Trophoblast cell (in vitro differentiated cells and primary cell): ENCODE measurements at regions not wholly inside any gene's neighbourhood (a gene's known extent, or its start where the extent isn't known, plus 50 kb on each side); places are given as distances from the start of the nearest gene placed in this dataset.
A peak's percentile ranks its signal among the peaks of the same experiment; 100 is the strongest.

Experiments
- DNase-seq, 2 donors: peaks; one replicate each; pipeline ENCODE4 v3.0.0-alpha.2; 2016
- H2AFZ ChIP-seq: 2 replicates; pipeline ENCODE4 v1.6.1; 2013; ENCODE audit warnings: low read length, moderate library complexity, mild to moderate bottlenecking; ENCODE audit not compliant: insufficient read depth, poor library complexity
- H2AK5ac ChIP-seq: 2 replicates; pipeline ENCODE4 v1.6.1; 2013; ENCODE audit warnings: mild to moderate bottlenecking, low read length
- H2BK120ac ChIP-seq: 2 replicates; pipeline ENCODE4 v1.6.1; 2013; ENCODE audit warnings: low read length, mild to moderate bottlenecking, moderate library complexity; ENCODE audit not compliant: insufficient read depth, poor library complexity
- H2BK12ac ChIP-seq: 2 replicates; pipeline ENCODE4 v1.6.1; 2013; ENCODE audit warnings: mild to moderate bottlenecking, low read length, moderate library complexity
- H2BK5ac ChIP-seq: 2 replicates; pipeline ENCODE4 v1.6.1; 2013; ENCODE audit warnings: low read length, low read depth, moderate library complexity, mild to moderate bottlenecking; ENCODE audit not compliant: poor library complexity
- H3K14ac ChIP-seq: 2 replicates; pipeline ENCODE4 v1.6.1; 2013; ENCODE audit warnings: mild to moderate bottlenecking, low read length
- H3K18ac ChIP-seq: 2 replicates; pipeline ENCODE4 v1.6.1; 2013; ENCODE audit warnings: mild to moderate bottlenecking, low read length
- H3K23ac ChIP-seq: 2 replicates; pipeline ENCODE4 v1.6.1; 2013; ENCODE audit warnings: low read length
- H3K27ac ChIP-seq: 2 replicates; pipeline ENCODE4 v1.5.1; 2013; ENCODE audit warnings: low read depth, mild to moderate bottlenecking, inconsistent platforms, low read length, moderate library complexity
- H3K27me3 ChIP-seq: 2 replicates; pipeline ENCODE4 v1.6.1; 2013; ENCODE audit warnings: inconsistent platforms, mild to moderate bottlenecking, low read length, moderate library complexity; ENCODE audit not compliant: insufficient read depth
- H3K36me3 ChIP-seq, 2 experiments: 1 replicate in 1 of 2; 2 replicates in 1 of 2; pipeline ENCODE4 v1.6.1; 2013; ENCODE audit warnings: low read length in 2 of 2, mild to moderate bottlenecking in 2 of 2, moderate library complexity in 1 of 2; ENCODE audit not compliant: insufficient read depth in 2 of 2, control insufficient read depth in 1 of 2
- H3K4ac ChIP-seq: 2 replicates; pipeline ENCODE4 v1.6.1; 2013; ENCODE audit warnings: low read depth, mild to moderate bottlenecking, low read length, moderate library complexity
- H3K4me1 ChIP-seq, 2 experiments: 1 replicate in 1 of 2; 2 replicates in 1 of 2; pipeline ENCODE4 v1.6.1; 2013; ENCODE audit warnings: low read length in 2 of 2, mild to moderate bottlenecking in 2 of 2, moderate library complexity in 1 of 2; ENCODE audit not compliant: insufficient read depth in 2 of 2, control insufficient read depth in 1 of 2
- H3K4me2 ChIP-seq: 2 replicates; pipeline ENCODE4 v1.6.1; 2013; ENCODE audit warnings: inconsistent platforms, mild to moderate bottlenecking, low read length, moderate library complexity
- H3K4me3 ChIP-seq: 2 replicates; pipeline ENCODE4 v1.5.1; 2013; ENCODE audit warnings: mild to moderate bottlenecking, low read depth, low read length, inconsistent platforms
- H3K79me1 ChIP-seq: one replicate; pipeline ENCODE4 v1.6.1; 2013; ENCODE audit warnings: low read length
- H3K79me2 ChIP-seq: 2 replicates; pipeline ENCODE4 v1.6.1; 2013; ENCODE audit warnings: low read length, mild to moderate bottlenecking; ENCODE audit not compliant: control insufficient read depth, insufficient read depth, poor library complexity
- H3K9ac ChIP-seq: 2 replicates; pipeline ENCODE4 v1.6.1; 2013; ENCODE audit warnings: mild to moderate bottlenecking, low read length
- H3K9me3 ChIP-seq: 2 replicates; pipeline ENCODE4 v1.6.1; 2013; ENCODE audit warnings: low read depth, mild to moderate bottlenecking, control low read depth, inconsistent platforms, low read length; ENCODE audit not compliant: insufficient read depth
- H4K12ac ChIP-seq: 2 replicates; pipeline ENCODE4 v1.6.1; 2013; ENCODE audit warnings: low read depth, mild to moderate bottlenecking, low read length, moderate library complexity
- H4K8ac ChIP-seq: 2 replicates; pipeline ENCODE4 v1.6.1; 2013; ENCODE audit warnings: low read depth, mild to moderate bottlenecking, low read length, moderate library complexity
- H4K91ac ChIP-seq: one replicate; pipeline ENCODE4 v1.6.1; 2013; ENCODE audit warnings: low read depth, mild to moderate bottlenecking, low read length, moderate library complexity
- WGBS: extraction: QIAGEN DNeasy Blood & Tissue Kit; methylation state at CpG from one replicate; pipeline ENCODE4 v1.1.7; 2013; ENCODE audit warnings: missing lambda C conversion rate; ENCODE audit not compliant: insufficient read length, insufficient coverage; ENCODE audit errors: extremely low coverage; 5-methylcytosine and 5-hydroxymethylcytosine counted together

DNA sequence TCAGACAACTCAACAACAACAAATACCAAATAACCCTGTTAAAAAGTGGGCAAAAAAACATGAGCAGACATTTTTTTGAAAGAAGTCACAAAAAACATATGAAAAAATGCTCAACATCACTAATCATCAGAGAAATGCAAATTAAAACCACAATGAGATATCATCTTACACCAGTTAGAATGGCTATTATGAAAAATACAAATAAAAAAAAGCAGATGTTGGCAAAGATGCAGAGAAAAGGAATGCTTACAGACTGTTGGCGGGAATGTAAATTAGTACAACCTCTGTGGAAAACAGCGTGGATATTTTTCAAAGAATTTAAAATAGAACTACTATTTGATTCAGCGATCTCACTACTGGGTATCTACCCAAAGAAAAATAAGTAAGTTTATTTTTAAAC, 114.0 kb downstream of the SLC38A4 start:
- DNase-seq = no peak
- no peak overlapping the region for H3K18ac ChIP-seq
- H3K27me3 ChIP-seq = no peaks in the 10 kb centered on the region
- H3K23ac ChIP-seq = no peak overlapping the region
- no peak overlapping the region for H3K14ac ChIP-seq
- H3K9me3 ChIP-seq = no peaks in the 10 kb centered on the region
- no peak overlapping the region for H2BK120ac ChIP-seq
- no peak overlapping the region for H3K27ac ChIP-seq
- H3K79me1 ChIP-seq = no peaks in the 10 kb centered on the region
- H3K36me3 ChIP-seq = no peaks in the 10 kb centered on the region
- no peak overlapping the region for H2BK5ac ChIP-seq
- no peak overlapping the region for H2BK12ac ChIP-seq
- H3K4ac ChIP-seq = no peak overlapping the region
- H3K4me3 ChIP-seq = no peak overlapping the region
- no CpG with 5 or more reads among the region's 3 CpGs for WGBS
- no peak overlapping the region for H3K9ac ChIP-seq
- H2AK5ac ChIP-seq = no peak overlapping the region
- H4K12ac ChIP-seq = no peak overlapping the region
- no peak overlapping the region for H4K91ac ChIP-seq
- H3K4me2 ChIP-seq = no peak overlapping the region
- H2AFZ ChIP-seq = no peak overlapping the region
- no peaks in the 10 kb centered on the region for H3K4me1 ChIP-seq
- H4K8ac ChIP-seq = no peak overlapping the region
- no peaks in the 10 kb centered on the region for H3K79me2 ChIP-seq

DNA sequence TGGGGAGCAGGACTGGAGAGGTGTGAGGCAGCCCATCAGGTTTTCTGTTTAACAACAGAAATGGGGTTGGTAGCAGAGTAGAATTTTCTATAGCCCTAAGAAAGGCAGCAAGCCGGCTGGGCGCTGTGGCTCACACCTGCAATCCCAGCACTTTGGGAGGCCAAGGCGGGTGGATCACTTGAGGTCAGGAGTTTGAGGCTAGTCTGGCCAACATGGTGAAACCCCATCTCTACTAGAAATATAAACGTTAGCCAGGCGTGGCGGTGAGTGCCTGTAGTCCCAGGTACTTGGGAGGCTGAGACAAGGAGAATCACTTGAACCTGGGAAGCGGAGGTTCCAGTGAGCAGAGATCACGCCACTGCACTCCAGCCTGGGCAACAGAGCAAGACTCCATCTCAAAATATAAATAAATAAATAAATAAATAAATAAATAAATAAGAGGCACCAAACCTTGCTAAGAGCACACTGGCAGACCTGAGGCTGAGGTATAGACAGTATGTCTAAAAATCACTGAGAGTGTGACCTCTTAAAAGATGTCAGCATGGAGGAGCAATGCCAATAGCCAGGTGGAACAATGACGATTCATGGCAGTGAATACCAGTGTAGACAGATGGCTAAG, 115.6 kb downstream of the SLC38A4 start:
- Histone ChIP-seq H4K8ac (no peak overlapping the region), H2AK5ac (no peak overlapping the region), H3K27ac (no peak overlapping the region), H3K14ac (no peak overlapping the region), H3K9me3 (no peaks in the 10 kb centered on the region), H3K79me1 (no peaks in the 10 kb centered on the region), H2BK12ac (no peak overlapping the region), H3K79me2 (no peaks in the 10 kb centered on the region), H3K23ac (no peak overlapping the region), H3K9ac (no peak overlapping the region), H3K4me2 (no peak overlapping the region), H2BK120ac (no peak overlapping the region), H3K4ac (no peak overlapping the region), H2BK5ac (no peak overlapping the region), H2AFZ (no peak overlapping the region), H3K36me3 (no peaks in the 10 kb centered on the region), H3K4me3 (no peak overlapping the region), H3K18ac (no peak overlapping the region), H3K27me3 (no peaks in the 10 kb centered on the region), H4K91ac (no peak overlapping the region), H3K4me1 (no peaks in the 10 kb centered on the region), H4K12ac (no peak overlapping the region)
- no peak for DNase-seq
- WGBS = no CpG with 5 or more reads among the region's 9 CpGs

DNA sequence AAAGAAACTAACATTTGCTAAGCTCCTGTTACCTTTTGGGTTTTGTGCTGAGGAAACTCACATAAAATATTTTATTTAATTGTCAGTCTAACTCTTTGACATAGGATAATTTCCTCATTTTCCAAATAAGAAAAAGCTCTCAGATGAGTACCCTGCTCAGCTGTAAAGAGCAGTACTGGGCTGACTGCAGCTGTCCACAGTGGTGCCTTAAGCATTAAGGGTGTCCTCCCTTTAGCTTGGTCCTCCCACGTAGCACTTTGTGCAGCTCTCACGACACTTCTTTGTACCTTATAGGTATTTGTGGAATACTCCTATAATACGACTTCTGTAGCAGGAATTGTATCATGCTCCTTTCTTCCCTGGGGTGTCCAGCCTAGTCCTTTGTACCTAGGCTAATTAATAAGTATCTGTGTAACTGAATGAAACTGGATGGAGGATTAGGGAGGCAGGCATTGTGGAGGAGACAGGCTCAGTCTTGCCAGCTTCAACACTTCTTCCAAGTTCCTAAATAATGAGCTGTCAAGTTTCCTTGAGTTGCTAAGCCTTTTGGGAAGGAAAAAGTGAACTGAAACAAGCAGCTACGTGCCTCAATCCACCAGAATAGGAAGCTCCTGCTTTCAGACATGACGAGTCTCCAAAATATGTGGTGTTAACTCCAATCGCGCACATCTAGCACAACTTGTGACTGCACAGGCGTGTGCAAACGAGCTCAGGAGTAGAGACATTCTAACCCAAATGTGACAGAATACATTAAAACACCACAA, 123.0 kb downstream of the SLC38A4 start:
- Histone ChIP-seq H3K4ac (no peak overlapping the region), H3K36me3 (no peaks in the 10 kb centered on the region), H3K27ac (peak overlapping the region; percentile 37), H3K14ac (no peak overlapping the region), H2AK5ac (no peak overlapping the region), H3K4me2 (no peak overlapping the region), H3K4me3 (no peak overlapping the region), H3K79me2 (no peaks in the 10 kb centered on the region), H3K9ac (no peak overlapping the region), H4K91ac (peak overlapping the region; percentile 68), H2AFZ (no peak overlapping the region), H3K4me1 (peaks cover 0 to 8% of the 10 kb centered on the region in 2 experiments), H2BK120ac (peak overlapping the region; percentile 27), H3K9me3 (peaks cover 1% of the 10 kb centered on the region), H3K23ac (no peak overlapping the region), H2BK5ac (no peak overlapping the region), H3K79me1 (peaks cover 1% of the 10 kb centered on the region), H4K8ac (no peak overlapping the region), H4K12ac (no peak overlapping the region), H2BK12ac (peak overlapping the region; percentile 44), H3K27me3 (no peaks in the 10 kb centered on the region), H3K18ac (no peak overlapping the region)
- no CpG with 5 or more reads among the region's 9 CpGs for WGBS
- peak; percentile 27 to 49 for DNase-seq

DNA sequence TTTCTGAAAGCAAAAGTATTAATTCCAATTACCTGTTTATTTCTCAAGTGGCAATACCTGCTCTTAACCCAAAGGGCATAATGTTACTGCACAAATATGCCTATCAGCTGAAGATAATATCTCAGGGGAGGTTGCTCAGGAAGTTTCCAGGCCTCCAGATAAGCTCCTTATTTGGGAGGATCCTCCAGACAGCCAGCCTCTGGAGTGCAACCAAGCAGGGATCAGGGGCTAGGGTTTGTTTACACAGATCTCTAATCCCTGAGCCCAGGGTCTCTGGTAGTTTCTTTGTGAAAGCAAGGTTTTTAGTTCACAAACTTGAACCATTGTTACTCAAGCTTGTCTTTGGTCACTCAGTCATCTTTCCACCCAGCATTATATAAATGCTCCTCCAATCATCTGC, 124.4 kb downstream of the SLC38A4 start:
- Histone ChIP-seq H2AFZ (no peak overlapping the region), H3K4me2 (no peak overlapping the region), H3K4ac (no peak overlapping the region), H3K14ac (no peak overlapping the region), H4K8ac (no peak overlapping the region), H4K91ac (no peak overlapping the region), H3K23ac (no peak overlapping the region), H2BK12ac (no peak overlapping the region), H2AK5ac (no peak overlapping the region), H3K27ac (peak overlapping the region; percentile 69), H2BK120ac (no peak overlapping the region), H3K79me2 (no peaks in the 10 kb centered on the region), H4K12ac (no peak overlapping the region), H2BK5ac (no peak overlapping the region), H3K9ac (no peak overlapping the region), H3K36me3 (no peaks in the 10 kb centered on the region), H3K18ac (no peak overlapping the region), H3K4me1 (peaks cover 0 to 8% of the 10 kb centered on the region in 2 experiments), H3K79me1 (peaks cover 1% of the 10 kb centered on the region), H3K9me3 (peaks cover 1% of the 10 kb centered on the region), H3K27me3 (no peaks in the 10 kb centered on the region), H3K4me3 (no peak overlapping the region)
- no peak for DNase-seq
